ENCODE measurements at regions not wholly inside any gene's neighbourhood (a gene's known extent, or its start where the extent isn't known, plus 50 kb on each side); places are given as distances from the start of the nearest gene placed in this dataset.

DNA sequence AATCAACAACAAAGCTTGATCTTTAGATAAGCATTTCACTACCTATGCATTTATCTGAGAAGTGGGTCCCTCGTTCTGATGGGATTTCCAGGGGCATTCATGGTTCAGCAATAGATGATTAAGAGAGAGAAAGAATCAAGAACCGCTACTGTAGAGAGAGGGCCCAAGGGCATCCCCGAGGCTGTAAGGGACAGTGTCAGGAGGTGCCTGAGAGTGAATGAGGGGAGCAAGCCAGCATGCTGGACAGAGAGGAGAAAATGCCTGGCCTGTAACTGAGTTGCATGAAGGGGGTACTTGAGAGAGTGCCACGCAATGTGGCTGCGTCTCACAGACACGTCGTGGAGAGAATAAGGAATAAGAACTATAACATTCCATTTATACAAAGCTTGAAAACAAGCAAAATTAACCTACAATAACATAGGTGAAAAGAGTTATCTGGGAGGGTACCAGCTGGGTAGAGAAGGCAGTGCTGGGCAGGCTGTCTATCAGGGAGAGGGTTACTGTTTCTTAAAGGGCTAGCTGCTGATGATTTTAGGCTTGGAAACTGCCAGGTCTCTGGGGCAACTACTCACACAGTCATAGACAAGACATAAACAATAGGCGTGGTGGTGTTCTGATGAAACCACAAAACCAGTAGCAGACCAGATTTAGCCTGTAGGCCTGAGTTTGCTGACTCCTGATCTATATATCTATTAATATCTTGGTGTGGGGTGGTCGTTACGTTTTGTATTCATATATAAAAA is 374.6 kb upstream of the CFAP20DC start:
- Histone ChIP-seq H3K36me3 (ENCODE audit: control insufficient read depth in 1 of 2, insufficient read depth in 2 of 2, low read length in 2 of 2) (no peaks in the 10 kb centered on the region), H3K27me3 (ENCODE audit: low read depth, low read length) (no peaks in the 10 kb centered on the region), H3K27ac (ENCODE audit: low read length) (no peak overlapping the region), H3K9me3 (ENCODE audit: control insufficient read depth in 1 of 2, low read length in 2 of 2) (no peaks in the 10 kb centered on the region), H3K4me1 (ENCODE audit: control insufficient read depth in 1 of 2, insufficient read depth in 2 of 2, low read length in 2 of 2) (peaks cover 0 to 15% of the 10 kb centered on the region in 2 donors), H3K4me3 (ENCODE audit: low read depth in 1 of 2, low read length in 2 of 2) (no peak overlapping the region)

DNA sequence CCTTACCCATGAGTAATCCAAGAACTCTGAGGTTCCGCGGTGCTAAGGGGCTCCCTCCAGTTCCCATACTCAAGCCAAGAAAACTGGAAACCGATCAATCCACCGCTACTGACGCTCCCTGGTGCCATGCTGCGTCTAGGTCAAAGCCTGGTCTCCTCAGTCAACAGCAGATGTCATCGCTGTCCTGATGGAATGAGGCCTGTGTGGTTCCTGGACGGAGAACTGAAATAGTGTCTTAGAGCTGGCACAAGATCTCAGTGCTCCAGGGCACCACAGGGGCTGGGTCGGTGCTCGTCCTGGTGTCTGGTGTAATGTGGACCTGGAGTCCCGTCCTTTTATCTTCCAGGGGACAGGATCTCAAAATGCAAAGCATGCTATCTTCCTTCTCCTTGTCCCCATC is 373.9 kb upstream of the CFAP20DC start:
- Histone ChIP-seq H3K4me3 (ENCODE audit: low read depth in 1 of 2, low read length in 2 of 2) (no peak overlapping the region), H3K4me1 (ENCODE audit: control insufficient read depth in 1 of 2, insufficient read depth in 2 of 2, low read length in 2 of 2) (peaks cover 0 to 15% of the 10 kb centered on the region in 2 donors), H3K9me3 (ENCODE audit: control insufficient read depth in 1 of 2, low read length in 2 of 2) (no peaks in the 10 kb centered on the region), H3K27me3 (ENCODE audit: low read depth, low read length) (no peaks in the 10 kb centered on the region), H3K36me3 (ENCODE audit: control insufficient read depth in 1 of 2, insufficient read depth in 2 of 2, low read length in 2 of 2) (no peaks in the 10 kb centered on the region), H3K27ac (ENCODE audit: low read length) (no peak overlapping the region)

DNA sequence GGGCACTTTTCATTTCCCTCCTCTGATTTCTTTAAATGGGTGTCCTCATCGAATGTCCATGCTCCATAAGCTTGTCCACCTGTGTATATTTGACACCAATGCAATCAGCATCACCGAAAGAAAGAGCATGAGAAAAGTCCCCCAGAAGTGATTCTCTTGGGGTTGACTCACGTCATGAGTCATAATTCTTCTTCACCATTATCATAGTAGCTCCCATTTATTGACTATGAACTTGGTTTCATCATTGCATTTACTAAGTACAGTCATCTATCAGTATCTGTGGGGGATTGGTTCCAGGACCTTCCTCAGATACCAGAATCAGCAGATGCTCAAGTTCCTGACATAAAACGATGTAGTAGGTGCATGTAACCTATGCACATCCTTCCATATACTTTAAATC is 372.5 kb upstream of the CFAP20DC start:
- Histone ChIP-seq H3K4me1 (ENCODE audit: control insufficient read depth in 1 of 2, insufficient read depth in 2 of 2, low read length in 2 of 2) (peaks cover 0 to 15% of the 10 kb centered on the region in 2 donors), H3K9me3 (ENCODE audit: control insufficient read depth in 1 of 2, low read length in 2 of 2) (no peaks in the 10 kb centered on the region), H3K27me3 (ENCODE audit: low read depth, low read length) (no peaks in the 10 kb centered on the region), H3K27ac (ENCODE audit: low read length) (no peak overlapping the region), H3K36me3 (ENCODE audit: control insufficient read depth in 1 of 2, insufficient read depth in 2 of 2, low read length in 2 of 2) (no peaks in the 10 kb centered on the region), H3K4me3 (ENCODE audit: low read depth in 1 of 2, low read length in 2 of 2) (no peak overlapping the region)

DNA sequence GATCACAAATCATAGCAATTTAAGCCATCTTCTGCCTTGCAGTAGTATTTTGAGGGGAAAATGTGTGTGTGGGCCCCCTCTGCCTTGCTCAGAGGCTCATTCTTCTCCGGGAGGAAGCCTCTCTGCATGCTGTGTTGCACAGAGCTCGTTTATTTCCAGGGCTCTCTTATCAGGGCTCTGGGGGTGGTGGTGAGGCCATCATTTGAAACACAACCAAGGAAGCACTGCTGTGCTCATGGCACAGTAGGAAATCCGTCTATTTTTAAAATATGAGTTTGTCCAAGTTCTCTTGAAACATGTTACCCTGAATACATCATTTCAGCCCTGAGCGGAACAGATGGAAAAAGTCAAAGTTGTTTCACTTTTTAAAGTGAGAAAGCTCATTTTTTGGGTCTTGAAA is 369.0 kb upstream of the CFAP20DC start:
- Histone ChIP-seq H3K9me3 (ENCODE audit: control insufficient read depth in 1 of 2, low read length in 2 of 2) (no peaks in the 10 kb centered on the region), H3K4me1 (ENCODE audit: control insufficient read depth in 1 of 2, insufficient read depth in 2 of 2, low read length in 2 of 2) (no peaks in the 10 kb centered on the region), H3K27me3 (ENCODE audit: low read depth, low read length) (no peaks in the 10 kb centered on the region), H3K36me3 (ENCODE audit: control insufficient read depth in 1 of 2, insufficient read depth in 2 of 2, low read length in 2 of 2) (no peaks in the 10 kb centered on the region), H3K27ac (ENCODE audit: low read length) (no peak overlapping the region), H3K4me3 (ENCODE audit: low read depth in 1 of 2, low read length in 2 of 2) (no peak overlapping the region)

DNA sequence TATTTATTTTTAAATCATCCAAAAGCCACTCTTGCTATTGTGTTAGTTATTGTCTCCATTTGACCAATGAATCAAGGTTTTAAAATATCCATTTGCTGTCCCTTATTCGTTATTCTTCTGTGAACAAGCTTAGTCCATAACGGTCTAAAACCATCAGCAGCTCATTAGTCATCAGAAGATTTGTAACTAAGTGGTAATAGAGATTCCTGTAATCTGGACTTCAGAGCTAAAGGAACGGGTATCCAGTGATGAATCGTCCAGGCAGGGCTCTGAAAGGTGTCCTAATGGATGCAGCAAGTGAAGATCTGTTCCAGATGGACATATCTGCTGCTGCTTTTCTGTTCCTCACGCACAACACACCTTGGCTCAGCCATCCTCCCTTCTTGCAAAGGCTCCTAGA is 362.7 kb upstream of the CFAP20DC start:
- Histone ChIP-seq H3K4me1 (ENCODE audit: control insufficient read depth in 1 of 2, insufficient read depth in 2 of 2, low read length in 2 of 2) (no peaks in the 10 kb centered on the region), H3K4me3 (ENCODE audit: low read depth in 1 of 2, low read length in 2 of 2) (no peak overlapping the region), H3K27ac (ENCODE audit: low read length) (no peak overlapping the region), H3K27me3 (ENCODE audit: low read depth, low read length) (no peaks in the 10 kb centered on the region), H3K9me3 (ENCODE audit: control insufficient read depth in 1 of 2, low read length in 2 of 2) (no peaks in the 10 kb centered on the region), H3K36me3 (ENCODE audit: control insufficient read depth in 1 of 2, insufficient read depth in 2 of 2, low read length in 2 of 2) (no peaks in the 10 kb centered on the region)

DNA sequence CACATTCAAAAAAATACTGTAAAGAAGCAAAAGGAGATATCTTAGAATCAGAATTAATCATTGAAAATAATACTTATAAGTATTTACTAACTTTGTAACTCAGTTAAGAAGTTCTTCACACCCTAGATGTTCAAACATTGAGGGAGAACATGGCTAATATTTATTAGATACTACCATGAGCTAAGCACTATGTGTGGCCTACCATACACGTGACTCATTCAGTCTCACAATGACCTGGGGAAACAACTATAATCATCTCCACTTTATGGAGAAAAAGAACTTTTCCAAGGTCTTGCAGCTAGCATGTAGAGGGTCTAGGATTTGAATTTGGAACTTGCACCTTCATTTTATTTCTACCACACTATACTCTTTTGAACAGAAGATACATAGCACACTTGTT is 361.9 kb upstream of the CFAP20DC start:
- no peaks in the 10 kb centered on the region for H3K36me3 ChIP-seq (ENCODE audit: control insufficient read depth in 1 of 2, insufficient read depth in 2 of 2, low read length in 2 of 2)
- H3K9me3 ChIP-seq (ENCODE audit: control insufficient read depth in 1 of 2, low read length in 2 of 2) = no peaks in the 10 kb centered on the region
- no peaks in the 10 kb centered on the region for H3K27me3 ChIP-seq (ENCODE audit: low read depth, low read length)
- no peak overlapping the region for H3K4me3 ChIP-seq (ENCODE audit: low read depth in 1 of 2, low read length in 2 of 2)
- no peaks in the 10 kb centered on the region for H3K4me1 ChIP-seq (ENCODE audit: control insufficient read depth in 1 of 2, insufficient read depth in 2 of 2, low read length in 2 of 2)
- H3K27ac ChIP-seq (ENCODE audit: low read length) = no peak overlapping the region

DNA sequence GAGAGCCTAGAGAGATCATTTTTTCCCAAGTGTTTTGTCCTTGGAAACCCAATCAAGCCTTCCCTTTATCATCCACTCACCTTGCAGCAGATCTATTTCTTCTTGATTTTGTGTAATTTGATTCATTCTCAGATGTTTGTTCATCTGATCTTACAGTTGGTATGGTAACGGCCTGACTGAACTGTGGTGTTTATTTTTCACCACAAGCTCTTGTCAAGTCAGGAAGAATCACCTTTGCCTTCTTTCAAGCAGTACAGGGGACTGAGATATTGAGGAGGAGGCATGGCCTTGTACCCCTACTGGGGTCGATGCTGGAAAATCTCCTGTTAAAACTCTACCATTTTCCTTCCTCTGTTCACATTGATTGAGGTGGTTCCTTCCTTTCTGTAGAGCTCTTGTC is 361.4 kb upstream of the CFAP20DC start:
- no peaks in the 10 kb centered on the region for H3K27me3 ChIP-seq (ENCODE audit: low read depth, low read length)
- H3K9me3 ChIP-seq (ENCODE audit: control insufficient read depth in 1 of 2, low read length in 2 of 2) = no peaks in the 10 kb centered on the region
- no peaks in the 10 kb centered on the region for H3K4me1 ChIP-seq (ENCODE audit: control insufficient read depth in 1 of 2, insufficient read depth in 2 of 2, low read length in 2 of 2)
- no peak overlapping the region for H3K4me3 ChIP-seq (ENCODE audit: low read depth in 1 of 2, low read length in 2 of 2)
- H3K36me3 ChIP-seq (ENCODE audit: control insufficient read depth in 1 of 2, insufficient read depth in 2 of 2, low read length in 2 of 2) = no peaks in the 10 kb centered on the region
- H3K27ac ChIP-seq (ENCODE audit: low read length) = no peak overlapping the region

DNA sequence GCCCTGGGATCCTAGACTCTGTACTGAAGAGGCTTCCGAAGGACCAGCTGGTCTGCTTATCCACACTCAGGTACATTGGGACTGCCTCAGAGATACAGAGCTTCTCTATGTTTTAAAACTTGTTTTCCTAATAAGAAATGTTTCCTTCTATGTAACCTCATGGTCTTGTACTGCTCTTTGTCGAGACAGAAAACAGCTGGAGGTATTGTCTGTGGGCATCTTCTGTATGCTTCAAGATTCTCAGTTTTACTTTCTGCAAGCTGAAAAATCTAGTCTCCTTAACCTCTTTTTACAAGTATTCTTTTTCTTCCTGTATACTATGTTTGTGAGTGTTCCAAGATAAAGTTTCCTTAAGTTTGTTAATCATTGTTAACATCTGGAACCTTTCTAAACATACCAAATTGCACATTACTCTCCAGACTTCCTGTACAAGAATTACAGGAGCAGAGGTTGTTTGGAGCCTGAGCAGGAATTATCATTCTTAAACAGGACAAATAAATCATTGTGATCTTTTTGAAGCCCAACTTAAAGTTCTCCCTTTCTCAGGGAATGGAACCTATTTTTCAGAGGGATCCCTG is 358.3 kb upstream of the CFAP20DC start:
- Histone ChIP-seq H3K4me3 (ENCODE audit: low read depth in 1 of 2, low read length in 2 of 2) (no peak overlapping the region), H3K9me3 (ENCODE audit: control insufficient read depth in 1 of 2, low read length in 2 of 2) (no peaks in the 10 kb centered on the region), H3K4me1 (ENCODE audit: control insufficient read depth in 1 of 2, insufficient read depth in 2 of 2, low read length in 2 of 2) (no peaks in the 10 kb centered on the region), H3K27me3 (ENCODE audit: low read depth, low read length) (no peaks in the 10 kb centered on the region), H3K36me3 (ENCODE audit: control insufficient read depth in 1 of 2, insufficient read depth in 2 of 2, low read length in 2 of 2) (no peaks in the 10 kb centered on the region), H3K27ac (ENCODE audit: low read length) (no peak overlapping the region)

DNA sequence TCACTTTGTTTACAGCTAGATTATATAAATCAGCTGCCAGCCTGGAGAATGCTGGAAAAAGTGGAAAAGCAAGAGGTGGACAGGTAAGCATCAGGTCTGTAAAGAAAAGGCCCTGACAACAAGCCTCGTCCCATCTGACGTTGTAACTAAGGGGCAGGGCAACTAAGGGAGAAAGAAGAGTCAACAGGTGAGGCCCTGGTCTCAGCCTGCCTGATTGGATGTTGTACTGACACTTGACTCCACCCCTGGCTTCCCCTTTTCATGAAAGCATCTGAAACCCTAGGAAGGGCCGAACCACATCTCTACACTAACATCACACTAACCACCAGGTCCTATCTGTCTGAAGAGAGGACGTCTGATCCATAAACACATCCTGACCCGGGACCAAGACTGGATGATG is 357.6 kb upstream of the CFAP20DC start:
- no peaks in the 10 kb centered on the region for H3K36me3 ChIP-seq (ENCODE audit: control insufficient read depth in 1 of 2, insufficient read depth in 2 of 2, low read length in 2 of 2)
- no peaks in the 10 kb centered on the region for H3K9me3 ChIP-seq (ENCODE audit: control insufficient read depth in 1 of 2, low read length in 2 of 2)
- no peaks in the 10 kb centered on the region for H3K4me1 ChIP-seq (ENCODE audit: control insufficient read depth in 1 of 2, insufficient read depth in 2 of 2, low read length in 2 of 2)
- no peak overlapping the region for H3K27ac ChIP-seq (ENCODE audit: low read length)
- no peak overlapping the region for H3K4me3 ChIP-seq (ENCODE audit: low read depth in 1 of 2, low read length in 2 of 2)
- no peaks in the 10 kb centered on the region for H3K27me3 ChIP-seq (ENCODE audit: low read depth, low read length)

DNA sequence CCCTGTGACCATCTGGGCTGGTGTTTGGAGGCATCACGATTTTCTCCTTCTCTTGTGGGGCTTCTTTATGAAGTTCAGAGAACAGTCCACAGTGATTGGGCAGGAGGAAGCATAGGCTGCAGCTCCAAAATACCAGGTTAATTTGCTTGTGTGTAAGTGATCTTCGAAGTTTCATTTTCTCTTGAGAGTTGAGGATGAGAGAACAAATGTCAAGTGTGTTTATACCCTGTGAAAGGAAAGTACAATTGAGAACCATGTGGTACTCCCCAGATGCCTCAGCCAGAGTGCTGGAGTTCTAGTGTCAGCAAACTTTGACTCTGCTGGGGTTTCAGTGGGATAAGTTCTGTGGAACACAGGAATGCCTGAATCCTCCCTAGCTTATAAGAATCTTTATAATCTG is 357.1 kb upstream of the CFAP20DC start:
- Histone ChIP-seq H3K27me3 (ENCODE audit: low read depth, low read length) (no peaks in the 10 kb centered on the region), H3K9me3 (ENCODE audit: control insufficient read depth in 1 of 2, low read length in 2 of 2) (no peaks in the 10 kb centered on the region), H3K27ac (ENCODE audit: low read length) (no peak overlapping the region), H3K36me3 (ENCODE audit: control insufficient read depth in 1 of 2, insufficient read depth in 2 of 2, low read length in 2 of 2) (no peaks in the 10 kb centered on the region), H3K4me3 (ENCODE audit: low read depth in 1 of 2, low read length in 2 of 2) (no peak overlapping the region), H3K4me1 (ENCODE audit: control insufficient read depth in 1 of 2, insufficient read depth in 2 of 2, low read length in 2 of 2) (no peaks in the 10 kb centered on the region)

DNA sequence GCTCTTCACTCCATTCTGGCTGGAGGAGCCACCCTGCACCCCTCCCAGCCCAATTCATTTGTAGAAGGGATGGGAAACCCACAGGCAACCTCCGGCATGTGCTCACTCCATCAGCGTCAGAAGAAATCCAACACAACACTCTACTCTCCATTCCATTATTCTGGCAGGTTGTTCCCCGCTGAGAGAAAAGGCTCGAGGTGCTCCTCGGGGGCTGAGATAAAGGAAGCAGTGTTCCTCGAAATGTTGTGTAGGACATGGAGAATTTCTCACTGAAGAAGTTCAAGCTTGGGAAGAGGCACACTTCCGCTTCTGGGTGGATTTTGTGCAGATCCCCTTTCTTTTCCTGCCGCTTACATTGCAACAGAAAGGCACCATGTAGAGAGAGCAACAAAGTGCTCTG is 355.0 kb upstream of the CFAP20DC start:
- no peaks in the 10 kb centered on the region for H3K4me1 ChIP-seq (ENCODE audit: control insufficient read depth in 1 of 2, insufficient read depth in 2 of 2, low read length in 2 of 2)
- H3K9me3 ChIP-seq (ENCODE audit: control insufficient read depth in 1 of 2, low read length in 2 of 2) = no peaks in the 10 kb centered on the region
- no peaks in the 10 kb centered on the region for H3K27me3 ChIP-seq (ENCODE audit: low read depth, low read length)
- no peak overlapping the region for H3K27ac ChIP-seq (ENCODE audit: low read length)
- H3K4me3 ChIP-seq (ENCODE audit: low read depth in 1 of 2, low read length in 2 of 2) = no peak overlapping the region
- H3K36me3 ChIP-seq (ENCODE audit: control insufficient read depth in 1 of 2, insufficient read depth in 2 of 2, low read length in 2 of 2) = no peaks in the 10 kb centered on the region

DNA sequence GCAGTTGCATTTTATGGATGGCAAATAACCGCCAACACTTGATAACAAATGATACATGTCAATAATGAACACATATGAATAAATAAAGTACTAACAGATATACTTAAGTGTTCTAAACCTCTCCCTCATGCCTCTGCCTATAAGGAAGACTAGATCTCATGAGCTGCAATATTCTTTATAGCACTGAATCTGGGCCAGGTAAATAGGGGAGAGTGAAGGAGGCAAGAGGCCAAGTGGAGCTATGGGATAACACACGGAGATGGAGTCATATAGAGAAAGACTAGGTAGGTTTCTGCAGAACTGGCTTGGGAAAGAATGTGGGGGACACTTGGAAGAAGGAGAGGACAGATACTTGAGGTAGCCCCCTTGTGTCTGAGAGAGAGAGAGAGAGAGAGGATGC is 354.2 kb upstream of the CFAP20DC start:
- Histone ChIP-seq H3K36me3 (ENCODE audit: control insufficient read depth in 1 of 2, insufficient read depth in 2 of 2, low read length in 2 of 2) (no peaks in the 10 kb centered on the region), H3K4me3 (ENCODE audit: low read depth in 1 of 2, low read length in 2 of 2) (no peak overlapping the region), H3K4me1 (ENCODE audit: control insufficient read depth in 1 of 2, insufficient read depth in 2 of 2, low read length in 2 of 2) (no peaks in the 10 kb centered on the region), H3K9me3 (ENCODE audit: control insufficient read depth in 1 of 2, low read length in 2 of 2) (no peaks in the 10 kb centered on the region), H3K27me3 (ENCODE audit: low read depth, low read length) (no peaks in the 10 kb centered on the region), H3K27ac (ENCODE audit: low read length) (no peak overlapping the region)
